ENCODE measurements at regions not wholly inside any gene's neighbourhood (a gene's known extent, or its start where the extent isn't known, plus 50 kb on each side); places are given as distances from the start of the nearest gene placed in this dataset.

DNA sequence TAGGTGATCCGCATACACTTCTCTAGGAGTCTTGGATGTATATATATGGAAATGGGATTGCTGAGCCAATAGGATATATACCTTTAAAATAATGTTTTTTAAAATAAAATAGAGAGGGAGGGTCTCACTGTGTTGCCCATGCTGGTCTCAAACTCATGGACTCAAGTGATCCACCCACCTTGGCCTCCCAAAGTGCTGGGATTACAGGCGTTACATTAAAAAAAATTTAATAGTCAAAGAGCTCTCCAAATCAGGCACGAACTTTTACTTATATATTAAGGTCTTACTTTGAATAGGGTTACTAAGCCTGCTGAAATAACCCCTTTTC is 109.0 kb downstream of the GNL3L start:
- TF ChIP-seq POLR2A (IDR thresholded peaks at IDR 0.05) (no peak), CTCF (IDR thresholded peaks at IDR 0.05) (no peak)
